SK-N-SH (cell line): ENCODE measurements at regions not wholly inside any gene's neighbourhood (a gene's known extent, or its start where the extent isn't known, plus 50 kb on each side); places are given as distances from the start of the nearest gene placed in this dataset.

Experiments used
- CTCF ChIA-PET: fragments of 300-600, 350-600 bp; formaldehyde crosslinking; extraction: SDS; loops from one replicate; lab custom pipeline; 2021; lab: Yijun Ruan, JAX
- POLR2A ChIA-PET: fragments of 350-600 bp; sonication (Branson Sonifier 250); formaldehyde crosslinking; extraction: SDS; loops from one replicate; lab custom pipeline; 2020; ENCODE audit warnings: antibody characterized with exemption, inconsistent platforms; lab: Yijun Ruan, JAX
- DNase-seq: peaks from one replicate; pipeline ENCODE4 v3.0.0; 2012
- H2AFZ ChIP-seq: fragments of 200-600 bp; sonication (generic); 2 replicates; pipeline ENCODE4 v1.8.1; 2016; ENCODE audit warnings: antibody characterized with exemption, mild to moderate bottlenecking, low read depth
- H3F3A ChIP-seq: fragments of 200-600 bp; sonication (generic); replicated peaks from 2 replicates; pipeline ENCODE3; 2016; ENCODE audit warnings: antibody characterized with exemption, mild to moderate bottlenecking; ENCODE audit not compliant: insufficient read depth
- H3K27ac ChIP-seq, 2 experiments: fragments of 200-500 bp in 1 of 2; fragments of 200-600 bp in 1 of 2; sonication (Bioruptor generic) in 1 of 2; sonication (generic), shearing (Covaris generic) in 1 of 2; 2 replicates each; pipeline versions ENCODE4 v1.5.1 to v1.6.1; 2014 to 2016; ENCODE audit warnings: low read depth in 2 of 2, inconsistent platforms in 1 of 2, low read length in 1 of 2, mild to moderate bottlenecking in 1 of 2, mixed read lengths in 1 of 2
- H3K27me3 ChIP-seq: fragments of 200-600 bp; sonication (generic), shearing (Covaris generic); 2 replicates; pipeline ENCODE4 v1.6.1; 2016; ENCODE audit warnings: mixed run types; ENCODE audit not compliant: insufficient read depth
- H3K36me3 ChIP-seq, 2 experiments: fragments of 200-500 bp in 1 of 2; fragments of 200-600 bp in 1 of 2; sonication (Bioruptor generic) in 1 of 2; sonication (generic) in 1 of 2; replicated peaks in 1 of 2; 2 replicates each; pipeline versions ENCODE3 to v1.5.1; 2014 to 2016; ENCODE audit warnings: low read length in 1 of 2, mild to moderate bottlenecking in 1 of 2; ENCODE audit not compliant: insufficient read depth in 2 of 2, control insufficient read depth in 1 of 2
- H3K4me1 ChIP-seq, 2 experiments: fragments of 200-500 bp in 1 of 2; fragments of 200-600 bp in 1 of 2; sonication (Bioruptor generic) in 1 of 2; sonication (generic), shearing (Covaris generic) in 1 of 2; 2 replicates each; pipeline versions ENCODE4 v1.5.1 to v1.6.1; 2014 to 2016; ENCODE audit warnings: low read depth in 1 of 2, low read length in 1 of 2, mixed run types in 1 of 2; ENCODE audit not compliant: insufficient read depth in 2 of 2, control insufficient read depth in 1 of 2
- H3K4me2 ChIP-seq: fragments of 200-600 bp; sonication (generic), shearing (Covaris generic); 2 replicates; pipeline ENCODE4 v1.6.1; 2017; ENCODE audit warnings: mixed run types
- H3K4me3 ChIP-seq, 2 experiments: fragments of 200-500 bp in 1 of 2; fragments of 200-600 bp in 1 of 2; sonication (Bioruptor generic) in 1 of 2; sonication (generic), shearing (Covaris generic) in 1 of 2; 2 replicates each; pipeline versions ENCODE4 v1.5.1 to v1.8.1; 2014 to 2016; ENCODE audit warnings: low read depth in 2 of 2, inconsistent platforms in 1 of 2, low read length in 1 of 2, mild to moderate bottlenecking in 1 of 2, mixed read lengths in 1 of 2, moderate library complexity in 1 of 2
- H3K79me2 ChIP-seq: fragments of 200-600 bp; sonication (generic); 2 replicates; pipeline ENCODE4 v1.8.1; 2017; ENCODE audit warnings: mild to moderate bottlenecking; ENCODE audit not compliant: insufficient read depth
- H3K9ac ChIP-seq: fragments of 200-600 bp; sonication (generic); 2 replicates; pipeline ENCODE4 v1.6.1; 2017; ENCODE audit warnings: mixed run types
- H3K9me2 ChIP-seq: fragments of 200-600 bp; sonication (generic); 2 replicates; pipeline ENCODE4 v1.6.1; 2017; ENCODE audit warnings: mixed run types
- H3K9me3 ChIP-seq: fragments of 200-600 bp; sonication (generic); 2 replicates; pipeline ENCODE4 v1.6.1; 2017; ENCODE audit warnings: mixed run types, mild to moderate bottlenecking, moderate library complexity
- H4K20me1 ChIP-seq: fragments of 200-600 bp; sonication (generic); 2 replicates; pipeline ENCODE4 v1.6.1; 2017; ENCODE audit warnings: mild to moderate bottlenecking, mixed run types; ENCODE audit not compliant: insufficient read depth
- CHD2 ChIP-seq: fragments of 150-350 bp; IDR thresholded peaks from 2 replicates; pipeline ENCODE4 v1.6.1; 2018; ENCODE audit warnings: low read length; ENCODE audit not compliant: partially characterized antibody
- EP300 ChIP-seq, 2 experiments: IDR thresholded peaks; 2 replicates each; pipeline versions ENCODE4 v1.4.0 to v1.6.1; 2012; ENCODE audit warnings: borderline replicate concordance in 1 of 2, low read depth in 1 of 2, low read length in 1 of 2
- EZH2phosphoT487 ChIP-seq: fragments of 200-600 bp; sonication (generic); IDR thresholded peaks from 2 replicates; pipeline ENCODE4 v1.6.1; 2017; ENCODE audit warnings: low read depth, mixed run types, mild to moderate bottlenecking, antibody characterized with exemption, moderate library complexity, borderline replicate concordance
- FOSL2 ChIP-seq: IDR thresholded peaks from 2 replicates; pipeline ENCODE4 v1.4.0; 2012; ENCODE audit warnings: low read depth, mild to moderate bottlenecking, moderate library complexity, borderline replicate concordance
- GABPA ChIP-seq: IDR thresholded peaks from 2 replicates; pipeline ENCODE4 v1.4.0; 2012; ENCODE audit warnings: low read depth, mild to moderate bottlenecking
- MAX ChIP-seq: IDR thresholded peaks from 2 replicates; pipeline ENCODE4 v1.4.0; 2012; ENCODE audit warnings: low read depth
- MEF2A ChIP-seq: IDR thresholded peaks from 2 replicates; pipeline ENCODE4 v1.4.0; 2012; ENCODE audit warnings: low read depth, borderline replicate concordance
- PBX3 ChIP-seq: IDR thresholded peaks from 2 replicates; pipeline ENCODE4; 2012
- POLR2AphosphoS5 ChIP-seq: IDR thresholded peaks from 2 replicates; pipeline ENCODE4 v1.6.1; 2012; ENCODE audit warnings: low read depth, low read length
- RAD21 ChIP-seq: IDR thresholded peaks from 2 replicates; pipeline ENCODE4 v1.6.1; 2012; ENCODE audit warnings: mild to moderate bottlenecking, low read length
- REST ChIP-seq: IDR thresholded peaks from 2 replicates; pipeline ENCODE4 v1.6.1; 2012; ENCODE audit warnings: mild to moderate bottlenecking, low read depth, low read length, moderate library complexity
- SIN3A ChIP-seq: IDR thresholded peaks from 2 replicates; pipeline ENCODE4 v1.6.1; 2012; ENCODE audit warnings: low read depth, mild to moderate bottlenecking, low read length, moderate library complexity, borderline replicate concordance
- SMC3 ChIP-seq: IDR thresholded peaks from 2 replicates; pipeline ENCODE4 v1.6.1; 2012; ENCODE audit warnings: low read depth, low read length, improper control_type of control experiment
- USF2 ChIP-seq: fragments of 150-350 bp; IDR thresholded peaks from 2 replicates; pipeline ENCODE4 v1.6.1; 2017; ENCODE audit warnings: antibody characterized with exemption, low read length, low read depth, borderline replicate concordance
- YY1 ChIP-seq: IDR thresholded peaks from 2 replicates; pipeline ENCODE4 v1.4.0; 2012; ENCODE audit warnings: low read depth, mild to moderate bottlenecking
- WGBS: methylation state at CpG from one replicate; pipeline ENCODE4 v1.1.6; 2017; ENCODE audit warnings: low lambda C conversion rate; 5-methylcytosine and 5-hydroxymethylcytosine counted together
- TF ChIP-seq, protein P1 (sequence below): IDR thresholded peaks from 2 replicates; pipeline ENCODE4 v1.4.0; 2012; ENCODE audit warnings: low read depth, borderline replicate concordance
- TF ChIP-seq, protein P2 (sequence below): fragments of 150-350 bp; IDR thresholded peaks from 2 replicates; pipeline ENCODE4 v1.6.1; 2016; ENCODE audit warnings: mild to moderate bottlenecking, low read depth, low read length

GRCh38 chr14:56742391-56742878, 67.8 kb downstream of the OTX2 start:
- no peak overlapping the region for H3K4me2 ChIP-seq
- H3K27me3 ChIP-seq: no peaks in the 10 kb centered on the region; the same call in 1 of the 2 replicates
- no peak overlapping the region for H2AFZ ChIP-seq
- no peaks in the 10 kb centered on the region for H3K9me3 ChIP-seq
- CTCF ChIA-PET: no interaction called here
- no peaks in the 10 kb centered on the region for H3K79me2 ChIP-seq
- H3K4me3 ChIP-seq: no peak overlapping the region
- no peaks in the 10 kb centered on the region for H3K4me1 ChIP-seq
- no peak for DNase-seq
- no peak for TF ChIP-seq YY1
- no peak for TF ChIP-seq SMC3
- TF ChIP-seq, protein P1, sequence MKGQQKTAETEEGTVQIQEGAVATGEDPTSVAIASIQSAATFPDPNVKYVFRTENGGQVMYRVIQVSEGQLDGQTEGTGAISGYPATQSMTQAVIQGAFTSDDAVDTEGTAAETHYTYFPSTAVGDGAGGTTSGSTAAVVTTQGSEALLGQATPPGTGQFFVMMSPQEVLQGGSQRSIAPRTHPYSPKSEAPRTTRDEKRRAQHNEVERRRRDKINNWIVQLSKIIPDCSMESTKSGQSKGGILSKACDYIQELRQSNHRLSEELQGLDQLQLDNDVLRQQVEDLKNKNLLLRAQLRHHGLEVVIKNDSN: no peak
- TF ChIP-seq RAD21: no peak
- TF ChIP-seq EZH2phosphoT487: no peak
- TF ChIP-seq SIN3A: no peak
- no peak for TF ChIP-seq POLR2AphosphoS5
- TF ChIP-seq USF2: no peak
- TF ChIP-seq MAX: no peak
- H3K9me2 ChIP-seq: no peaks in the 10 kb centered on the region
- H3F3A ChIP-seq: no peaks in the 10 kb centered on the region
- no peaks in the 10 kb centered on the region for H4K20me1 ChIP-seq
- H3K27ac ChIP-seq: no peak overlapping the region
- POLR2A ChIA-PET: no interaction called here
- no peak overlapping the region for H3K9ac ChIP-seq
- no peaks in the 10 kb centered on the region for H3K36me3 ChIP-seq
- 5% methylated on average over 4 of the region's 4 CpGs for WGBS

DNA sequence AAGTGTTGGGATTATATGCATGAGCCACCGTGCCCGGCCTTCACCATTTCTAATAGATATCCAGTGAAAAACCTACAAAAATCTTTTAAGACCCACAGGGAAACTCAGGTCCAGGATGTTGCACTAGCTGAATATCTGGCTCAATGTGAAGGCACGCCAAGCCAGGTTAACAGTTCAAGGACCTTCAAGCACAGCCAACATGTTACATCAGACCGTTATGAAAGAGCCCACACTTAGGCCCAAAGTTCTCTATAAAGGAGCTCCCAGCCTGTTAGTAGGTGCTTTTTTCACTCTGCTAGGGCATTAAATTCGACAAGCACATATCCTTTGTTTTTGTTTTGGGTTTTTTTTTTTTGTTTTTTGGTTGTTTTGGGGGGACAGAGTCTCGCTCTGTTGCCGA, 69.0 kb downstream of the OTX2 start:
- TF ChIP-seq SMC3 (no peak), EZH2phosphoT487 (no peak), PBX3 (no peak), CHD2 (no peak), GABPA (no peak), FOSL2 (no peak), MEF2A (no peak), REST (no peak), MAX (no peak), EP300 (IDR thresholded peaks at IDR 0.05; ENCODE audit: borderline replicate concordance in 1 of 2, low read depth in 1 of 2, low read length in 1 of 2) (no peak)
- TF ChIP-seq, protein P2, sequence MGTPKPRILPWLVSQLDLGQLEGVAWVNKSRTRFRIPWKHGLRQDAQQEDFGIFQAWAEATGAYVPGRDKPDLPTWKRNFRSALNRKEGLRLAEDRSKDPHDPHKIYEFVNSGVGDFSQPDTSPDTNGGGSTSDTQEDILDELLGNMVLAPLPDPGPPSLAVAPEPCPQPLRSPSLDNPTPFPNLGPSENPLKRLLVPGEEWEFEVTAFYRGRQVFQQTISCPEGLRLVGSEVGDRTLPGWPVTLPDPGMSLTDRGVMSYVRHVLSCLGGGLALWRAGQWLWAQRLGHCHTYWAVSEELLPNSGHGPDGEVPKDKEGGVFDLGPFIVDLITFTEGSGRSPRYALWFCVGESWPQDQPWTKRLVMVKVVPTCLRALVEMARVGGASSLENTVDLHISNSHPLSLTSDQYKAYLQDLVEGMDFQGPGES: no peak
- Histone ChIP-seq H3K4me3 (no peak overlapping the region), H3K4me2 (no peak overlapping the region), H3K27ac (no peak overlapping the region), H3K4me1 (no peaks in the 10 kb centered on the region), H3K9me2 (no peaks in the 10 kb centered on the region), H3K27me3 (no peaks in the 10 kb centered on the region; the same call in 1 of the 2 replicates), H3F3A (no peaks in the 10 kb centered on the region), H3K36me3 (no peaks in the 10 kb centered on the region), H3K9me3 (no peaks in the 10 kb centered on the region), H3K79me2 (no peaks in the 10 kb centered on the region), H3K9ac (no peak overlapping the region), H4K20me1 (no peaks in the 10 kb centered on the region), H2AFZ (no peak overlapping the region)
- DNase-seq: no peak
- POLR2A ChIA-PET: no interaction called here
- CTCF ChIA-PET: no interaction called here
- 2% methylated on average over 7 of the region's 7 CpGs for WGBS
